AG09309 (cell line): ENCODE measurements at regions not wholly inside any gene's neighbourhood (a gene's known extent, or its start where the extent isn't known, plus 50 kb on each side); places are given as distances from the start of the nearest gene placed in this dataset.

ENCODE experiments used
- DNase-seq: peaks from one replicate; pipeline ENCODE4 v3.0.0-alpha.2; 2010; ENCODE audit warnings: low read depth
- H3K4me3 ChIP-seq: 2 replicates; pipeline ENCODE4 v1.5.1; 2011; ENCODE audit warnings: mild to moderate bottlenecking, low read depth, low read length, moderate library complexity; ENCODE audit not compliant: control insufficient read depth
- TF ChIP-seq, protein P1 (sequence below): IDR thresholded peaks from 2 replicates; pipeline ENCODE4 v1.5.1; 2011; ENCODE audit warnings: mild to moderate bottlenecking, low read depth, low read length, inconsistent platforms; ENCODE audit not compliant: insufficient read depth, control insufficient read depth; ENCODE audit errors: missing control alignments

DNA sequence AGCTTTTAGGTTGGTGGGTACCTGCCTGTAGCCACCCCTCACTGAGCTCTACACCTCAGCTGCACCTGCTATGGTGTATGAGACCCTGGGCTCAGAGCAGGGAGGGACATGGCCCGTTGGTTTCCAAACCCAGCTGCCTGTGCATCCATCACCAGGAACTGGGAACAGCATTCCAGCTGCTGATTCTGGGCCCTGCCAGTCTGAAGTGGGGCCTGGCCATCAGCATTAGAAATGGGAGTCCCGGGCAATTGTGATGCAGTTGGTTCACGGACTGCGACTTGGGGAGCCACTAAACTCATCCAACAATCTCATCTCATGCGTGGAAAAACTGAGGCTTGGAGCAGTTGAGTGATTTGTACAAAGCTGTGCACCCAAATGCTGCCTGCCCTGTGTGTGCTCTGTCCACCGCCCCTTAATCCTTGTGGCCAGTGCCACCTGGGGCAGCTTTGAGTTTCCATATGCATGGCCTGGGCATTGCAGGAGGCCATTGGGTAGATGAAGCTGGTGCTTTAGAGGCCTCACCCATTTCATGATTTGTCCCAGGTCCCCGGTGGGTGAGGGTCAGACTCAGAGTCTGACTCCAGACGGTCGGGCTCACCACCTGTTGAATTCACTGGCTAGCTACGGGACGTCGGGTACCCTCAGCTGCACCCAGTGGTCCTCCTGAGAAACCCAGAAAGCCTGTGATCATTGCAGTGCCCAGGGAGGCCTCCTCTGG is 109.0 kb upstream of the SHH start:
- TF ChIP-seq, protein P1, sequence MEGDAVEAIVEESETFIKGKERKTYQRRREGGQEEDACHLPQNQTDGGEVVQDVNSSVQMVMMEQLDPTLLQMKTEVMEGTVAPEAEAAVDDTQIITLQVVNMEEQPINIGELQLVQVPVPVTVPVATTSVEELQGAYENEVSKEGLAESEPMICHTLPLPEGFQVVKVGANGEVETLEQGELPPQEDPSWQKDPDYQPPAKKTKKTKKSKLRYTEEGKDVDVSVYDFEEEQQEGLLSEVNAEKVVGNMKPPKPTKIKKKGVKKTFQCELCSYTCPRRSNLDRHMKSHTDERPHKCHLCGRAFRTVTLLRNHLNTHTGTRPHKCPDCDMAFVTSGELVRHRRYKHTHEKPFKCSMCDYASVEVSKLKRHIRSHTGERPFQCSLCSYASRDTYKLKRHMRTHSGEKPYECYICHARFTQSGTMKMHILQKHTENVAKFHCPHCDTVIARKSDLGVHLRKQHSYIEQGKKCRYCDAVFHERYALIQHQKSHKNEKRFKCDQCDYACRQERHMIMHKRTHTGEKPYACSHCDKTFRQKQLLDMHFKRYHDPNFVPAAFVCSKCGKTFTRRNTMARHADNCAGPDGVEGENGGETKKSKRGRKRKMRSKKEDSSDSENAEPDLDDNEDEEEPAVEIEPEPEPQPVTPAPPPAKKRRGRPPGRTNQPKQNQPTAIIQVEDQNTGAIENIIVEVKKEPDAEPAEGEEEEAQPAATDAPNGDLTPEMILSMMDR = no peak
- no peak overlapping the region for H3K4me3 ChIP-seq
- DNase-seq = no peak

DNA sequence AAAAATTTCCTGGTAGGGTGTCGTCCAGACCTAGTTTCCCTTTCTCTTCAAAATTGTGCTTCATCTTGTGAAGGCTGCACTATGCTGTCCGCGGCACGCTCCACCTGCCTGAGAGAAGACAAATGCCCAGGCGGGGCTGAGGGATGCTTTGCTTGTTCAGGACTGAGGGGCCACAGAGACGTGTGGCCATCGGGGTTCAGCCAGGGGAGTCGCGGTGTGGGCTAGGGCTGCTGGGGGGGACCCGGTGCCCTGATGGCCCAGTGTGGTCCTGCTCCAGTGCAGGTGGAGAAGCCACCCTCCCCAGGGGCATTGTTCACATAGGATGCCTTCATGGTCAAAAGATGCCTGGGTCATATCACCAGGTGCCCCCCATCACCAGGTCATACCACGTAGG is 107.8 kb upstream of the SHH start:
- TF ChIP-seq, protein P1 = no peak
- no peak for DNase-seq
- H3K4me3 ChIP-seq = no peak overlapping the region

DNA sequence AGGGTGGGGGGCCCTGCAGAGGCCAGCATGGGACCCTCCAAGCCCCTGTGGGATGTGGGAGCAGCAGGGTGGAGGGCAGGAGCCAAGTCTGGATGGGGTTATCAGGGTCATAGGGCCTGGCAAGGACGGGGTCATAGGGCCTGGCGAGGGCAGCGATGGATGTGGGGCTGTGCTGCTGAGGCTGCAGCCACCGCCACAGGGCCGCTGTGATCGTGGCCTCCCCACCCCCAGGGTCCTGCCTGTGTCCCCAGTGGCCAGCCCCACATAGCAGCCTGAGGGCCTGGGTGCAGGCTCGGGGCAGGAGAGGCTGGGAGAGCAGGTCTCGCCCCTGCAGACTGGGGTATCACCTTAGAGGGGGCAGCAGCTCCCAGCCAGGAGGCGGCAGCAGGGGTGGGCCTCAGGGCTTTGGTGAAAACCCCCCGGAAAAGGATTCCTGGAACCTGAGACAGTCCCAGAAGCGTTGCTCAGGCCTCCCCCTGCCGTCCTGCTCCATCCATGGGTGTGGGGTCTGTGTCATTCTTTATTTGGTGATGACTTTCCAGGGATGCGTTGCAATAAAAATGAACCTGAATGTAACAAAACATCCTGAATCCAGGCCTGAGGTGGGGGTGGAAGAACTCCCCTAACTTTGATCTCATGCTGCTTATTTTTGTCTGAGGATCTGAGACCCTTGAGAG is 107.3 kb upstream of the SHH start:
- H3K4me3 ChIP-seq = no peak overlapping the region

DNA sequence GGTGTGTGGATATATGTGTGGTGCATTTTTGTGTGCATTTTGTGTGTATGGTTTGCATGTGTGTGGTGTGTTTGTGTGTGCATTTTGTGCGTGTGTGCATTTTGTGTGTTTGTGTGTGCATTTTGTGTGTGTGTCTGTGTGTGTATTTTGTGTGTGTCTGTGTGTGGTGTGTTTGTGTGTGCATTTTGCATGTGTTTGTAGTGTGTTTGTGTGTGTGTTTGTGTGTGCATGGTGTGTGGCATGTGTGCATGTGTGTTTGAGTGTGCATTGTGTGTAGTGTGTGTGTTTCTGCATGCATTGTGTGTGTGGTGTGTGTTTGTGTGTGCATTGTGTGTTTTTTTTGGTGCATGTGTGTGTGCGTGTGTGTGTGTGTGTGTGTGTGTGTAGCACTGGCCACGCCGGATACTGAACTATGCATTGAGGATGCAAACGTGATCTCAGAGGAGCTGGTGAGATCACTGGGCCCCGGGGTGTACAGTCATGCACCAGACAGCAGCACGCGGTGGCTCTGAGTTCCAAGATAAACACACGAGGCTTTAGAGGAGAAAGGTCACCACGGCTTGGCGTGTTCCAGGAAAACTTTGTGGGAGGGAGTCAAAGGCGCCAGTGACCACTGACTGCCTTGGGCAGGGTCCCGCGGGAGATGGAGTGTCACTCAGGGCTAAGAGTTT is 106.6 kb upstream of the SHH start:
- DNase-seq = no peak
- TF ChIP-seq, protein P1 = no peak
- no peak overlapping the region for H3K4me3 ChIP-seq

More for the DNA sequence above, 107.3 kb upstream of the SHH start:
- TF ChIP-seq, protein P1 = no peak
- no peak for DNase-seq

DNA sequence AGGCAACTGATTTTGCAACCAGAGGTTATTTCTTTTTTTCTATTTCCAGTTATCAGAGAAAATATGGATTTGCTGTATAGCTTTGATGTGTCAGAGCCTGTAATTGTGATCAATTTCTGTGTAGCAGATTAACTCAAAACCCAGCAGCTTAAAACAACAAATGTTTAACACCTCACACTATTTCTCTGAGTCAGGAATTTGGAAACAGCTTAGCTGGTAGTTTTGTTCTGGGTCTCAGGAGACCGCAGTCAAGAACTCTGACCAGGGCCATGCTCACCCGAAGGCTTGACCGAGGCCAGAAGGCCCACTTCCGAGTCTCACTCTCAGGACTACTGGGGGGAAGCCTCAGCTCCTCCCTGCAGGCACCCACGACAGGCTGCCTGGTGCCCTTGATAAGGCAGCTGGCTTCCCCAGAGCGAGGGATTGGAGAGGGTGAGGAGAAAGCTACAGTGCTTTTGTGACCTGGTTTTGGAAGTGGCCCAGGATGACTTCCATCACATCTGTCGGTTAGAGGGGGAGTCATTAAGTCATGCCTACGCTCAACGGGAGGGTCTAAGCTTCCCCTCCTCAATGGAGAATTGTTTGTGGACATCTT is 105.7 kb upstream of the SHH start:
- H3K4me3 ChIP-seq = no peak overlapping the region
- no peak for DNase-seq
- TF ChIP-seq, protein P1 = no peak

DNA sequence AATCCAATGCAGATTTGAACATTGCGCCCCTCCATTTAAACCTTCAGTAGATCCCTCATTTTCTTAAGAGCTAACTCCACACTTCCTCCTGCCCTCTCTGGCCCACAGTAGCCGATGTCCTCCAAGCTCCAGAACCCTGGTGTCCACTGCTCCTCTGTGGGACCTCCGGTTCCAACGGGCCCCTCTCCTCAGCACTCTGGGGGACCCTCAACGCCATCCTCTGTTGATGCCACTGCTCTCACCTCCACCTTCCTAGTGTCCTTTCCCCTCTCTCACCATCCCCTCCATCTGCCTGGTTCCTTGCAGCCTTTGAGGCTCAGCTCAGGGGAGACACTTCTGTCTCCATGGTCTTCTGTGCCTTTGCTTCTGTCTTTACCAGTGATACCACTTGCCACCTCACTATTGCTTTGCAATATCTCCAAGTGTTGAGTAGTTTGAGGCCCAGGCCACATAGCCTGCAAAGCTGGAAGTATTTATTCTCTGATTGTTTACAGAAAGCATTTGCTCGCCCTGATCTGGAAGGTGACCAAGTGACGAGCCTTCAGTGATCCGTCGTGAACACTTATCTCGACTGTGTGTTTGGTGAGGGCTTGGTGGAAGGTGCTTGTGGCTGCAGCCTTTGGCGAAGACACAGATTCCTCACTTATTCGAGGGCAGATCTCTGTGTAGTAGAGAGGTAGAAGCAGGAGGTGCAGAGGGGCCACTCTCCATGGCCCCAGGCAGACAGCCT is 104.8 kb upstream of the SHH start:
- no peak overlapping the region for H3K4me3 ChIP-seq
- no peak for DNase-seq
- TF ChIP-seq, protein P1 = no peak
